Tibial nerve (tissue), 4 donors: ENCODE measurements at regions not wholly inside any gene's neighbourhood (a gene's known extent, or its start where the extent isn't known, plus 50 kb on each side); places are given as distances from the start of the nearest gene placed in this dataset.

Experiments used
- CTCF ChIP-seq, 5 experiments: fragments of 200-600 bp in 3 of 5; fragments of 450-650 bp in 2 of 5; sonication (generic) in 3 of 5; IDR thresholded peaks; one replicate each; pipeline ENCODE4 v1.5.1; 2016 to 2019; ENCODE audit warnings: antibody characterized with exemption in 5 of 5, mild to moderate bottlenecking in 3 of 5, moderate library complexity in 2 of 5
- EP300 ChIP-seq, 2 donors: sonication (generic); formaldehyde crosslinking; IDR thresholded peaks; one replicate each; pipeline ENCODE4 v1.6.1; 2017; ENCODE audit warnings: antibody characterized with exemption in 2 of 2, mild to moderate bottlenecking in 1 of 2
- POLR2A ChIP-seq, 2 donors: fragments of 450-650 bp; IDR thresholded peaks; one replicate each; pipeline ENCODE4 v1.6.1; 2017; ENCODE audit warnings: antibody characterized with exemption in 2 of 2, mild to moderate bottlenecking in 2 of 2, moderate library complexity in 2 of 2

DNA sequence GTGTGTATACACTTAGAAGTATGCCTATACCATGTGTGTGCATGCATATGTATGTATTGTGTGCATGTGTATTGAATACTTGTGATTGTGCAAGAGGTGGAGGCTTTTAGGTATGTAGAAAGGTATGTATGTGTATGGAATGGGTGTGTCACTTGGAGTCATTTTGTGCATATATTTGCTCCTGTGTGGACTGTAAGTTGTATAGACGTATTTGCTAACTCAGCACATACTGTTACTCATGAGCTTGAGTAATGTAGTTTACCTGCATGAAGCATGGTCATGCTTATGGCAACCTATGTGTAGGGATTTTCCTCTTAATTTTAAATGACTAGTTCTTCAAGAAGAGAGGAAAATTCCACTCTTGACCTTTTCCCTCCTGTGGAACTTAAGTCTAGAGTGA, 507.6 kb upstream of the LARGE1 start:
- TF ChIP-seq CTCF (IDR thresholded peaks at IDR 0.05): no peak
- no peak for TF ChIP-seq POLR2A (IDR thresholded peaks at IDR 0.05)
- TF ChIP-seq EP300 (IDR thresholded peaks at IDR 0.05): no peak
